Natural killer cell (primary cell): ENCODE measurements at regions not wholly inside any gene's neighbourhood (a gene's known extent, or its start where the extent isn't known, plus 50 kb on each side); places are given as distances from the start of the nearest gene placed in this dataset.

ENCODE experiments used
- ATAC-seq, 3 donors: fragments of 150-1000 bp in 2 of 3; fragments of 200-7000 bp in 1 of 3; cut with Tn5 transposase; 1 replicate in 1 of 3; 2 replicates in 2 of 3; pipeline ENCODE4 v1.10.0; 2021; ENCODE audit warnings: mild to moderate bottlenecking in 2 of 3, moderate library complexity in 2 of 3
- DNase-seq, 2 donors: peaks; one replicate each; pipeline versions ENCODE4 v3.0.0 to v3.0.0-alpha.2; 2013 to 2021; ENCODE audit warnings: mixed read lengths in 1 of 2
- H3K27ac ChIP-seq: one replicate; pipeline ENCODE4 v1.5.1; 2013; ENCODE audit warnings: mild to moderate bottlenecking, low read length
- H3K27me3 ChIP-seq: one replicate; pipeline ENCODE4 v1.6.1; 2013; ENCODE audit warnings: low read length; ENCODE audit not compliant: control insufficient read depth, insufficient read depth
- H3K36me3 ChIP-seq: one replicate; pipeline ENCODE4 v1.6.1; 2013; ENCODE audit warnings: low read length; ENCODE audit not compliant: control insufficient read depth, insufficient read depth
- H3K4me1 ChIP-seq: one replicate; pipeline ENCODE4 v1.6.1; 2013; ENCODE audit warnings: low read length; ENCODE audit not compliant: control insufficient read depth, insufficient read depth
- H3K4me3 ChIP-seq: one replicate; pipeline ENCODE4 v1.5.1; 2013; ENCODE audit warnings: low read length
- H3K9me3 ChIP-seq: one replicate; pipeline ENCODE4 v1.6.1; 2013; ENCODE audit warnings: low read length; ENCODE audit not compliant: control insufficient read depth, insufficient read depth
- H3K27ac Mint-ChIP-seq, 2 donors: one replicate each; pipeline ENCODE4 v1.8.0; 2022; ENCODE audit warnings: mild to moderate bottlenecking in 2 of 2, mixed read lengths in 2 of 2, moderate library complexity in 1 of 2
- H3K27me3 Mint-ChIP-seq, 2 donors: one replicate each; pipeline ENCODE4 v1.8.0; 2022; ENCODE audit warnings: low read depth in 2 of 2, mixed read lengths in 2 of 2
- H3K36me3 Mint-ChIP-seq: one replicate; pipeline ENCODE4 v1.8.0; 2022; ENCODE audit warnings: mixed read lengths
- H3K4me1 Mint-ChIP-seq, 2 donors: one replicate each; pipeline ENCODE4 v1.8.0; 2022; ENCODE audit warnings: mixed read lengths in 2 of 2
- H3K4me3 Mint-ChIP-seq: one replicate; pipeline ENCODE4 v1.8.0; 2022; ENCODE audit warnings: mild to moderate bottlenecking, moderate library complexity, mixed read lengths
- H3K9me3 Mint-ChIP-seq, 2 donors: one replicate each; pipeline ENCODE4 v1.8.0; 2022; ENCODE audit warnings: mixed read lengths in 2 of 2
- WGBS: methylation state at CpG from one replicate; pipeline ENCODE4 v1.1.7; 2013; ENCODE audit warnings: missing lambda C conversion rate; ENCODE audit not compliant: insufficient coverage; 5-methylcytosine and 5-hydroxymethylcytosine counted together
- intact Hi-C: fragments of 100-400 bp; cut with micrococcal nuclease; formaldehyde crosslinking; loops from one replicate; pipeline ENCODE4 v1.14.2; 2022
- TF ChIP-seq, protein P1 (sequence below): fragments of 200-600 bp; IDR thresholded peaks from one replicate; pipeline ENCODE4 v1.8.0; 2022; ENCODE audit warnings: antibody characterized with exemption

DNA sequence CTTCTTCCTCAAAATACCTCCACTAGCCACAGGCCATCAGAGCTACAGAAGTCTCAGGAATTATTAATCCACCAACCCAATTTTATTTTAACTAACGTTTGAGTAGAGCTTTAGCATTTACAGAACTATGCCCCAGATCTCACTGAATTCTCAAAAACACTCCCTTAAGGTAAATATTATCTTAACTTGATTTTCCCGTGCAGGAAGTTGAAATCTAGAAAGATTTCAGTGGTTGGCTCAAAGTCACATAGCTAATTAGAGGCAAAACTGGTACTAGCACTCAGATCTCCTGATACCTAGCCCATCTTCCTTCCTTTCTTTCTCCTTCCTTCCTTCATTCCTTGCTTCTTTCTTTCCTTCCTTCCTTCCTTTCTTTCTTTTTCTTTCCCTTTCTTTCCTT lies 298.3 kb downstream of the ENC1 start:
- WGBS = 17% methylated on average over 2 of the region's 2 CpGs
- Mint-ChIP-seq H3K27me3 (peaks cover 15 to 52% of the 10 kb centered on the region in 2 donors), H3K27ac (no peak overlapping the region), H3K9me3 (no peaks in the 10 kb centered on the region), H3K4me1 (no peaks in the 10 kb centered on the region), H3K36me3 (no peaks in the 10 kb centered on the region), H3K4me3 (no peak overlapping the region)
- intact Hi-C loops = no loop called here
- TF ChIP-seq, protein P1, sequence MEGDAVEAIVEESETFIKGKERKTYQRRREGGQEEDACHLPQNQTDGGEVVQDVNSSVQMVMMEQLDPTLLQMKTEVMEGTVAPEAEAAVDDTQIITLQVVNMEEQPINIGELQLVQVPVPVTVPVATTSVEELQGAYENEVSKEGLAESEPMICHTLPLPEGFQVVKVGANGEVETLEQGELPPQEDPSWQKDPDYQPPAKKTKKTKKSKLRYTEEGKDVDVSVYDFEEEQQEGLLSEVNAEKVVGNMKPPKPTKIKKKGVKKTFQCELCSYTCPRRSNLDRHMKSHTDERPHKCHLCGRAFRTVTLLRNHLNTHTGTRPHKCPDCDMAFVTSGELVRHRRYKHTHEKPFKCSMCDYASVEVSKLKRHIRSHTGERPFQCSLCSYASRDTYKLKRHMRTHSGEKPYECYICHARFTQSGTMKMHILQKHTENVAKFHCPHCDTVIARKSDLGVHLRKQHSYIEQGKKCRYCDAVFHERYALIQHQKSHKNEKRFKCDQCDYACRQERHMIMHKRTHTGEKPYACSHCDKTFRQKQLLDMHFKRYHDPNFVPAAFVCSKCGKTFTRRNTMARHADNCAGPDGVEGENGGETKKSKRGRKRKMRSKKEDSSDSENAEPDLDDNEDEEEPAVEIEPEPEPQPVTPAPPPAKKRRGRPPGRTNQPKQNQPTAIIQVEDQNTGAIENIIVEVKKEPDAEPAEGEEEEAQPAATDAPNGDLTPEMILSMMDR = no peak
- H3K4me3 ChIP-seq = no peak overlapping the region
- no peak for ATAC-seq
- no peak overlapping the region for H3K27ac ChIP-seq
- no peak for DNase-seq
- no peaks in the 10 kb centered on the region for H3K9me3 ChIP-seq
- no peaks in the 10 kb centered on the region for H3K36me3 ChIP-seq
- H3K27me3 ChIP-seq = peaks cover 4% of the 10 kb centered on the region
- H3K4me1 ChIP-seq = no peaks in the 10 kb centered on the region

DNA sequence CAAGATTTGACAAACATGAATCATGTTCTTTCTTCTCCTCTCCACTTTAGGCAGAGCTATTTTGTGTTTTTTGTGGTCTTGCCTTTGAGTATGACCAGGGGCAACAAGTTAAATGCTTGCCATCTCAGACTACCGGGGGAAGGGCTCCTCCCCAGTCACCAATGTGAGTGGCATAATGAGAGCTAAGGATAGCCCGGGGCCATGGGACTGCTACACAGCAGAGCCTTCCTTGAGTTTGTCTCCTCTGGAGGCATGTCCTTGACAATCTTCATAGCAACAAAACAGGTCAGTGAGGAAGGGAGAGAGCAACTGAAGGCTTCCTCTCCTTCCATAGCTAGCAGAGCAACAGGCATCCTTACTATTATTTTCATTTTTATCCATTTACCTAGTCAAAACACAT lies 299.3 kb downstream of the ENC1 start:
- Histone ChIP-seq H3K27ac (no peak overlapping the region), H3K9me3 (no peaks in the 10 kb centered on the region), H3K4me3 (no peak overlapping the region), H3K36me3 (no peaks in the 10 kb centered on the region), H3K4me1 (no peaks in the 10 kb centered on the region), H3K27me3 (peaks cover 4% of the 10 kb centered on the region)
- Mint-ChIP-seq H3K9me3 (no peaks in the 10 kb centered on the region), H3K27ac (no peak overlapping the region), H3K36me3 (no peaks in the 10 kb centered on the region), H3K4me3 (no peak overlapping the region), H3K4me1 (no peaks in the 10 kb centered on the region), H3K27me3 (peaks cover 19 to 54% of the 10 kb centered on the region in 2 donors)
- 88% methylated on average over 2 of the region's 2 CpGs for WGBS
- ATAC-seq (no peak), DNase-seq (no peak)
- TF ChIP-seq, protein P1 = no peak
- intact Hi-C loops = no loop called here

DNA sequence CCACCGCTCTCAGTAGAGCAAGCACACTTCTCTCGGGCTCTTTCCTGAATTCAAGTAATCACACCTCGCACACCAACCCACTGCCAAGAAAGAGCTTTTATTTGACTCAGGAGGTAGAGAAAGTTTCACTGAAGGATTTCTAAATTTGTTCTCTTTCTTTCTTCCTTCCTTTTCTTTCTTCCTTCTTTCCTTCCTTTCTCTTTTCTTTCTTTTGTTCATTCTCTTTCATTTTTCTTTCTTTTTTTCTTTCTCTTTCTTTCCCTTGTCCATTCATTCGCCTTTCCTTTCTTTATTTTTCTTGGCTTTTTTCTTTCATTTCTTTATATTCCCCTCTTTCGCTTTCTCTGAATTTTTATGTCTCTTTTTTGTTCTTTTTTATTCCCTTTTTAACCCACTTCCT lies 300.1 kb downstream of the ENC1 start:
- Mint-ChIP-seq H3K27ac (no peak overlapping the region), H3K36me3 (no peaks in the 10 kb centered on the region), H3K4me3 (no peak overlapping the region), H3K4me1 (no peaks in the 10 kb centered on the region), H3K9me3 (no peaks in the 10 kb centered on the region), H3K27me3 (peaks cover 22 to 56% of the 10 kb centered on the region in 2 donors)
- DNase-seq (no peak), ATAC-seq (no peak)
- Histone ChIP-seq H3K4me1 (no peaks in the 10 kb centered on the region), H3K4me3 (no peak overlapping the region), H3K27me3 (peaks cover 4% of the 10 kb centered on the region), H3K9me3 (no peaks in the 10 kb centered on the region), H3K27ac (no peak overlapping the region), H3K36me3 (no peaks in the 10 kb centered on the region)
- WGBS = 96% methylated on average over 4 of the region's 5 CpGs
- TF ChIP-seq, protein P1 = no peak
- intact Hi-C loops = no loop called here

DNA sequence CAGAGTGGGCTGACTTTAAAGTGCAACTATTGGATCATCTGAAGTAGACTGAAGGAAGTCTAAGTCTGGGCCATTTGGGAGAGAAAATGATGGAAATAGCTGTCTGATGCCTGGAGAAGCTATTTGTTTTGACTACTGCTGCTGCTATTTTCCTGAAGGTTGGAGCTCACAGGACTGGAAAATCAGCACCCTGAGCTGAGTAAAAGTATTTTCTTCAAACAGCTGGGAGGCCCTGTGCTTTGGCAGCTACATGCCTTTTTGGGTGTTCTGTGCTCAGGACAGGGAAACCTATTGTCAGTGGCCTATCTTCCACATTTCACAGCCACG lies 302.6 kb downstream of the ENC1 start:
- Histone ChIP-seq H3K4me1 (no peaks in the 10 kb centered on the region), H3K4me3 (no peak overlapping the region), H3K27me3 (peaks cover 4% of the 10 kb centered on the region), H3K27ac (no peak overlapping the region), H3K9me3 (no peaks in the 10 kb centered on the region), H3K36me3 (no peaks in the 10 kb centered on the region)
- Mint-ChIP-seq H3K4me1 (no peaks in the 10 kb centered on the region), H3K27me3 (peaks cover 37 to 65% of the 10 kb centered on the region in 2 donors), H3K36me3 (no peaks in the 10 kb centered on the region), H3K9me3 (no peaks in the 10 kb centered on the region), H3K4me3 (no peak overlapping the region), H3K27ac (no peak overlapping the region)
- TF ChIP-seq, protein P1 = no peak
- WGBS = no CpG with 5 or more reads among the region's 1 CpG
- ATAC-seq = no peak
- intact Hi-C loops = no loop called here
- DNase-seq = no peak
